GM19025 (cell line): ENCODE measurements at regions not wholly inside any gene's neighbourhood (a gene's known extent, or its start where the extent isn't known, plus 50 kb on each side); places are given as distances from the start of the nearest gene placed in this dataset.
A peak's percentile ranks its signal among the peaks of the same experiment; 100 is the strongest.

Experiments
- ATAC-seq: cut with Tn5 transposase; IDR thresholded peaks from one replicate; pipeline ENCODE4 v1.9.1; 2021; ENCODE audit warnings: mild to moderate bottlenecking, low read depth, moderate library complexity; ENCODE audit not compliant: unreplicated experiment

- ATAC-seq = no peak
Measured at GRCh38 chr16:82504836-82505235, 121.9 kb upstream of the CDH13 start.

- no peak for ATAC-seq
Measured at GRCh38 chr16:82499302-82499701, 127.5 kb upstream of the CDH13 start.

- ATAC-seq = no peak
Measured at GRCh38 chr16:82497139-82497538, 129.6 kb upstream of the CDH13 start.

- no peak for ATAC-seq
Measured at GRCh38 chr16:82488460-82488859, 138.3 kb upstream of the CDH13 start.

- no peak for ATAC-seq
Measured at GRCh38 chr16:82481455-82481854, 145.3 kb upstream of the CDH13 start.

GRCh38 chr16:82476786-82477185 lies 150.0 kb upstream of the CDH13 start:
- no peak for ATAC-seq

- no peak for ATAC-seq
Measured at GRCh38 chr16:82470620-82471152, 156.1 kb upstream of the CDH13 start.

- no peak for ATAC-seq
Measured at GRCh38 chr16:82470016-82470415, 156.8 kb upstream of the CDH13 start.

GRCh38 chr16:82464187-82464586 lies 162.6 kb upstream of the CDH13 start:
- no peak for ATAC-seq

- ATAC-seq = no peak
Measured at GRCh38 chr16:82460766-82461165, 166.0 kb upstream of the CDH13 start.

- ATAC-seq = no peak
Measured at GRCh38 chr16:82459580-82460256, 167.1 kb upstream of the CDH13 start.

- ATAC-seq = peak; percentile 60
Measured at GRCh38 chr16:82456683-82457082, 170.1 kb upstream of the CDH13 start.

- no peak for ATAC-seq
Measured at GRCh38 chr16:82454566-82454965, 172.2 kb upstream of the CDH13 start.

GRCh38 chr16:82454152-82454551 lies 172.6 kb upstream of the CDH13 start:
- ATAC-seq = no peak

GRCh38 chr16:82452004-82452756 lies 174.6 kb upstream of the CDH13 start:
- no peak for ATAC-seq

GRCh38 chr16:82451449-82451848 lies 175.3 kb upstream of the CDH13 start:
- ATAC-seq = no peak

- ATAC-seq = no peak
Measured at GRCh38 chr16:82440336-82440735, 186.4 kb upstream of the CDH13 start.

- ATAC-seq = no peak
Measured at GRCh38 chr16:82439678-82440293, 187.0 kb upstream of the CDH13 start.

- no peak for ATAC-seq
Measured at GRCh38 chr16:82433042-82433441, 193.7 kb upstream of the CDH13 start.

GRCh38 chr16:82432261-82432660 lies 194.5 kb upstream of the CDH13 start:
- no peak for ATAC-seq

GRCh38 chr16:82425661-82426060 lies 201.1 kb upstream of the CDH13 start:
- no peak for ATAC-seq
